ENCODE measurements at regions not wholly inside any gene's neighbourhood (a gene's known extent, or its start where the extent isn't known, plus 50 kb on each side); places are given as distances from the start of the nearest gene placed in this dataset.

DNA sequence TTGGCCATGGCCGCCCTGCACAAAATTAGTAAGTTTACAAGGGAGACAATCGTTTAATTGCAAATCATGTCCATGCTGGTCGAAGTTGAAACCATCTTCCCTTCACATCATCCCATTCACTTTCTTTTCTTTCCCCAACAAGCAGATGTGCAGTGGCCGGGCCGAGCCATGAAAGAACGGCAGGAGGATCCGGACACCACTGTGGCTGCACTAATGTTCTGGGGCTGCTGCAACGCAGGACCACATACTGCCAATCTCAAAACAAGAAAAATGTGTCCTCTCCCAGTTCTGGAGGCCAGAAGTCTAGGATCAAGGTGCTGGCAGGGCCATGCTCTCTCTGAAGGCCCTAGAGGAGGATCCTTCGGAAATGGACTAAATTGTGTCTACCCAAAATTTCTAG lies 227.4 kb upstream of the MYT1L start:
- no peak for DNase-seq (ENCODE audit: low spot score)

DNA sequence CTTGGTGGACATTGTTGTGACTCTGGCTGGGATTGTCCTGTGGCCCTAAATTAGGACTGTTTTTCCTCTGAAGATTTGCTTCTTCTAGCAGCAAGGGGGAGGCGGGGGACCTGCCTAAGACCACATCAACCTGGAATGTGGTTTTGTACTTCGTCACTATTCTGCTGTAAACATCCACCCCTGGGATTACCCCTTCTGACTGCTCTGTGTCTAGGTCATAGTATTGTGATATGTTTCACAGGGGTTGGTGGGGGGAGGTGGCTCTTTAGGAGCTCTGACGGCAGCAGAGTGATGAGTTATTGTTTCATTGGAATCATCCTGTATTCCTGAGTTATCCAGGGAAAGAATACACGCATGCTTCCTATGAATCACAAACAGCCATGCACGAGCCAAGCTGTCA lies 226.4 kb upstream of the MYT1L start:
- DNase-seq (ENCODE audit: low spot score): no peak

DNA sequence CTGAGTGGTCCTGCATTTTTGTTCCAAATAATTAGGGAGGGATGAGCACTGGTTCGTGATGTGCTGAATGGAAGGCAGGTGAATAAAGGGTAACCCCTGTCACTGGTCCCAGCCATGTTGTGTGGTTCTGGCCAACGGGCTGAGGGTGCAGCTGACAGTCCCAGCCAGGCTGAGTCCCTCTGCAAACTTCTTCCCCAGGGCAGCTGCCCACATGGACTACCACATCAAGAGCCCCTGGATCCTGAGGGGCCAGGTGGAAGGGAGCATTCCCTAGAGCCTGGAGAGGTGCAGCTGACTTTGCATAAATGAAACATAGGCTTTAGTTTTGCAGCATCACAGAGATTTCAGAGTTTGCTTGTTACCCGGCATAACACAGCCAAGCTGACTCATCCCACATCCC lies 219.8 kb upstream of the MYT1L start:
- DNase-seq (ENCODE audit: low spot score): no peak

DNA sequence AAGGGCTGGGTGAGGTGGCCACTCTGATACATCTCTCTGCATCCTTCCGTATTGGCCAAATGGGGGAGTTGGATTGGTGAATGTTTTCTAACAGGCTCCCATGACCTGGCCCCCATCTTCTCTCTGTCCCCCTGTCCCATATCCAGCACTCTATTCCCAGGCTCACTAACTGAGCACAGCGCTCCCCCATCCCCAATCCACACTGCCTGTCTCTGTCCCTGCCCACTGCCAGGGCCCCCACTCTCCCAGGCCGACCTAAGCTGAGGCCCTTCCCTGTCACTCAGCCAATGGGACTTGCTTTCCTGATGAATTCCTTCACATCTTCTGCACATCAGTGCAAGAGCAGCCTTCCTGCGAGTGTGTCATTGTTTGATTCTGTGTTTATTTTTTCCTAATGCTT lies 216.8 kb upstream of the MYT1L start:
- no peak for DNase-seq (ENCODE audit: low spot score)

DNA sequence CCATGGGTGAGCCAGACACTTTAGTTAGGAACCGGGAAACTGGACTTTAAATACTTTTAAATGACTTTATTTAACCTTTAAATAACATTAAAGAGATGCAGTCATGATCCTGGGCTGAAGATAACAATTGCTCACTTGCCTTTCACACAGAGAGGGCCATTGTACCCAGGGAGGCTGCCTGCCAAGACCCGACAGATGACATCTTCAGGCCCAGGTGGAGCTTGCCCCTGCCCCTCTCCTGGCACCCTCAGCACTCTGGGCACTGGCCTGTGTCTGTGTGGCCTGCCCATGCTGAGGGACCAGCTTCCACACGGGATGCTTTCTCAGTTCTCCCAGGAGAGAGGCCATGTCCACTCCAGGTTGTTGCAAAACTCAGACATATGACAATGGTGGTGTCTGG lies 216.4 kb upstream of the MYT1L start:
- DNase-seq (ENCODE audit: low spot score): no peak

DNA sequence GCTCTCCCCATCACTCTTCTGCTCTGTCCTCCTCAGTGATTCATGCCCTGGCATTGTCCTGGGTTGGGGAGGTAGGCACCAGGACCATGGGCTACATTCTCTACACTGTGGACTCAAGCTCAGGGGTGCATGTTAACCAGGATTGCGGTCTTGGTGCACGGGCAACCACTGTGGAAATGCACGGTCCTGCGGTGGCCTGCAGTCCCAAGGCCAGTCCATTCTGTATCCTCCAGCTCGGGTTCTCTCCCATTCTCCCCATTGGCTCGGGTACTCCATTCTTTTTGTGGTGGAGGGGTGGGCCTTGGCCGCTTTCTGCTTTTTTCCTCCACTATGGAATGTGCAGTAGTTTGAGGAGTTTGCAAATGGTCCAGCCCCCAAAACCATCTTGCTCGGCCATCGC lies 215.0 kb upstream of the MYT1L start:
- DNase-seq (ENCODE audit: low spot score): no peak

DNA sequence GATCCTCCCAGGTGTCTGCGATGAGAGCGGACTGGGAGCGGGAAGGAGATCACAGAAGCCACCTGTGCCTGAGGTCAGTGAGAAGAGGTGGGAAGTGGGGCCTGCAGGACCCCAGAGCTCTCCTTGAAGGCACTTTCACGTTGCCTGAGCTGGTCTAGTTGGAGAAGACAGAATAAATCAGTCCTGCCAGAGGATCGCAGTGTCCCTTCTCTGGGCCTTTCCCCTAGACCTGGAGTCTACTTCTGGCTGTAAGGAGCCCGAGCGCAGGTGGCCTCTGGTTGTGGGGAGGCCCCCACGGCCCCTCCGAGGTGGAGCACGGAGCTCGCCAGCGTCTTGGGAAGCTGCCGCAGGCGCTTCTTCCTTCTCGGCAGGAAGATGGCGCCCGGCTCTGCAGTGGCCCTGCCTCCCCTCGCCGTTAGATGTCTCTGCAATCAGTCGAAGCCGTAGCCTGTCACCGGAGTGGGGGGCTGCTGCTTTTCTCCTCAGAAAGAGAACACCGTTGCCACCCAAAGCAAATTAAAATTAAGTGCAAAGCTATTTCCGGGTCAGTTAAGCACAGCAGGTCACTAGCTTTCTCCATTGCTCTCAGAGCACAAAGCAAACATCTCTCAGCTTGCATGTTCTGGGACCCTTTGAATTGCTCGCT lies 212.0 kb upstream of the MYT1L start:
- no peak for DNase-seq (ENCODE audit: low spot score)

DNA sequence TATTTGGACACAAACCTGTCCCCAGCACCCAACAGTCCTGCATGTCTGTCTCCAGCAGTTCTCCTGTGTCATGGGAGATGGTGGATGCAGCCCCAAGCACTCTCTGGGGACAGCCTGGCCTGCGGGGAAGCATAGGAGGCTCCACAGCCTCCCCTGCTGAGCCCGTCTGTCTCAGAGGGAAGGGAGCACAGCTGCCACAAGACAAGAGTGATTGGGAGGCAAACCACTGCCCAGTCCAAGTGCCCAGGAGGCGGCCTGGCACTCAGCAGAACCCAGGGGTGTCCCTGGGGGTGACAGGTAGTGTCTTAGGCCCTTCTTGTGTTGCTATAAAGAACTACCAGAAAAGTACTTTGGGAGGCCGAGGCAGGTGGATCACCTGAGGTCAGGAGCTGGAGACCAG lies 211.2 kb upstream of the MYT1L start:
- no peak for DNase-seq (ENCODE audit: low spot score)

DNA sequence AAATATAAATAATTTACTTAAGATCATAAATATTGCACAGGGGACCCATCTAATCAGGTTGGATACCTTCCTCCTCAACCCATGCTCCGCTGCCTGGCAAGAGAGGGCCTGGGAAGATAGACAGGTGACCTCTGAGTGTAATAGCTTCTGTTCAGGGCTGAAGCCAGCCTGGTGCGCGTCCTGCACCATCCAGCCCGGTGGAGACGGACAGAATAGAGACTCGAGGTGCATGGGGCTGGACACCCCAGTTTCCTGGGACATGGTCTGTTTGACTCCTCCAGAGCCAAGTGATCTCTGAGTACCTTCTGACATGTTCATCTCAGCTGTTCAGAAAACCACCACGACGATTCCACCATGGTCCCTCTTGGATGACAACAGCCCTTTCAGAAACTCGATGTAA lies 209.3 kb upstream of the MYT1L start:
- DNase-seq (ENCODE audit: low spot score): no peak

DNA sequence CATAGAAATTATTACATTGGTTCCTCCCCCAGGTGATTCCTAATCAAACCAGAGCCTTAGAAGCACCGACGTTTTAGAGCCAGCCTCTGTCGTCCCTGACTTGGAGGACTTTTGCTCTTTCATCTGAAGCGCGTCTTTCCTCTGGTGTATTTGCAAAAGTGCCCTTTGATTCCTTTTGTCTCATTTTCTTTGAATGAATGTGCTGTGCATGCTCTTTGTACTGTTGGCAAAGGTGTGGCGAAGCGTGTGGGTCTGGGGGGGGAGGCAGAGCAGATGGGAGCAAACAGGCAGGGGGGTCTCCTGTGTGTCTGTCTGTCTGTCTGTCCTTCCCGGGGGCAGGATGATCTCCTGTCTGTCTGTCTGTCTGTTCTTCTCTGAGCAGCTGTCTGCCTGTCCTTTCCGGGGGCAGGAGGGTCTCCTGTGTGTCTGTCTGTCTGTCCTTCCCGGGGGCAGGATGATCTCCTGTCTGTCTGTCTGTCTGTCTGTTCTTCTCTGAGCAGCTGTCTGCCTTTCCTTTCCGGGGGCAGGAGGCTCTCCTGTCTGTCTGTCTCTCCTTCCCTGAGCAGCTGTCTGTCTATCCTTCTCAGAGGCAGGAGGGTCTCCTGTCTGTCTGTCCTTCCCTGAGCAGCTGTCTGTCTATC lies 205.5 kb upstream of the MYT1L start:
- no peak for DNase-seq (ENCODE audit: low spot score)

DNA sequence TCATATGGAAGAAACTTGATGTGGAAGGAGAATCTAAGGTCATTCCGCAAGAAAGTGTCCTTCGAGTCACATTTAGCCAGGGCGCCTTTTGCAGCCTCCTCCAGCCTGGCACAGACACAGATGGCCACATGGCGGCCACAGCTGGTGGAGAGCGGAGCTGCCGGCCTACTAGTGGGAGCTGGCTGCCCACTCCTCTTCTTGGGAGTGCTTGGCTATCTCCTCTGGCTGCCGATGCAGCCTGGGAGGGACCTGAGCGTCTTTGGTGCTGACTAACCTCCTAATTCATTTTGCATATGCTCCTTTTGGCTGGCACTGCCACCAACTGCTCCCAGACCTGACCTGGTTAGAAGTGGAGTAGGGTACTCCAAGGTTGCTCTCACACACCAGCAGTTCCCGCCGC lies 199.3 kb upstream of the MYT1L start:
- no peak for DNase-seq (ENCODE audit: low spot score)

DNA sequence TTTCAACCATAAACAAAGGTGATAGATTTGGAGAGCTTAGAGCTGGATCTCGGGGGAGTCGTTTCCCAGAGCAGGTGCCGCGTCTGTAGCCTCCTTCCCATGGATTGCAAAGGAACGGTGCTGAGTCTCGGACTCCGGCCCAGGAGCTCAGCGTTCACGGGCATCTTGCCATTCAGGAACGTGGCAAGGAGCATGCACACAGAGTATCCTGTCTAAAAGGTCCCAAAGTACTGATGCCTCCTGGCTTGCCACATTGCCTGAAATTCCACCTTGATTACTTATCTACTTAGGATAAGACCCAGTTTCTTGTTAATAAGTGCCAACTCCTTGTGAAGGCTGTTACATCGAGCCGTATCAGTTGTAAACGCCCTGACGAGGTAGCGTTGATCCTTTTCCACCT lies 197.8 kb upstream of the MYT1L start:
- DNase-seq (ENCODE audit: low spot score): no peak

DNA sequence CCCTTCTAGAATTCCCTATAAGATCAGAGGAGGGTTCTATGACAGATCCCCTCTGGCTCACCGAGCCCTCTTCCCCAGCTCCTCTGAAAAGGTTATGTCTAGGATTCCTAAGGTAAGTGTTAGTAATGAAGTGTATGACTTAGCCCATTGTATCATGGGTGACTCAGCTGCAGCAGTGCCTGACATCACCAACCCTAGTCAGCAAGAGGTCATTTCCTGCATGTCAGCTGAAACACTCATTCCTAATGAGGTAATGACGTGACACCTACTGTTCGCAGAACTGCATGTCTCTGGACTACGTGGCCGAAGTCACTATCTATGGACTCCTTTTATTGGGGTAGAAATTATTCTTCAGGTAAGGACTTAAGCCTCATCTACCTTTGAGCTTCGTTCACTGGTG lies 196.1 kb upstream of the MYT1L start:
- no peak for DNase-seq (ENCODE audit: low spot score)

DNA sequence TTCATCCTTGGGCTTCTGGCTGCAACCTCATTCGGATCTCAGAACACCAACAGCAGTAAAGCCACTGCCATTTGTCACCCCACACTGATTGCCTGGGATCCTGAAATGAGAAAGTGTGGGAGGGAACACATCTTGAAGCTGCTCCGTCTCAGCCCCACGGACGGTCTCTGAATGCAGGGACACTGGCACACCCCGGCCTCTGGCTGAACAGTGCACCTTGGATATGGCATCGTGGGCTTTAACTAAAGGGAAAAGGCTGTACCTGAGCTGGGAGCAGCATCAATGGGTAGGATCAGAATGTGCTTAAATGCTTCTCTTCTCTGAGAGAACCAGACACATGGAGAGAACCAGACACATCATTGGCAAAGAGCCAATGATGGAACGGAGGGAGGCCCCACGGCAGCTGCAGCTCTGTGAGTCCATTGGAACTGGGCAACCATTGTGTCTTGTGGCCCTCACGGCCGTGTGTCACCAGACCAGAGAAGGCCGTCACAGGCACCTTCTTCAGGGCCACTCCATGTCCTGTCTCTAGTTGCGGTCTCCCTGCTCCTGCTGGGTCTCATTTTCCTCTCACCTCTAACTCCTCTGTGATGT lies 193.4 kb upstream of the MYT1L start:
- peak; percentile 17 for DNase-seq (ENCODE audit: low spot score)

DNA sequence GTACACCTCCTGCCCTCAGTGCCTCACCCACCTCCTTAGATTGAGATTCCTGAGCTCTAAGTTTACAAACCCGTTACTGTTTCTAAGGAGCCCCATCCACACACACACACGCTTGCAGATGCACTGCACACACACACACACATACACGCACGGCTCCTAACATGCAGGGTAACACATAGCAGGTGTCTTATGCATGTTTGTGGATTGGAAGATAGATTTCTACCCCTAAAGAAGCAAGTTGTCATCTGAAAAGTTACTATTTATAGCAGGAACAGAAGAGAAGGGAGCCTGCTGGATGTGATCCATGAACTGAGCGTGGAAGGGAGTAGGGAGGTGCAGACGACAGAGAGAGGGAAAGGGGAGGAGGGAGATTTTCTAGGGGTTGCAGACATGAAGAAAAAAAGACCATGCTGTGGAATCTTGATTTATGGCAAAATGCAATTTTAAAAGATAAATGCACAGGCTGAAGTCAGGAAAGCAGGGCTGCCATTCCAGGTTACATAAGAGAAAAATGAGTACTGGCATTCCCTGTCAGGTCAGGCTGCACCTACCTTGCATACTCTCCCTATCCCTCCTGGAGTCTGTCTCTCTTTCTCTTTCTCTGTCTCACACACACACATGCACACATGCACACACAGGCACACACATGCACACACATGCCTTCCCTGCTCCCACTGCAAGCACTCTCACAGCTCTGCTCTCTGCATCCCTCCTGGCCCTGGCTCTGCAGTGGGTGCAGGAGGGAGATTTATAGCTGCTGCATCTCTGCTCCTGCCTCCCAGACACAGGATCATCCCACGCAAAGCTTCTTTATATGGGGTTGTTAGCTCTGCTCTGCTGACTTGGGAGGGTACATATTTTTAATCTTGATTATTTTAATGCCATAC lies 192.6 kb upstream of the MYT1L start:
- DNase-seq (ENCODE audit: low spot score): peak; percentile 49

DNA sequence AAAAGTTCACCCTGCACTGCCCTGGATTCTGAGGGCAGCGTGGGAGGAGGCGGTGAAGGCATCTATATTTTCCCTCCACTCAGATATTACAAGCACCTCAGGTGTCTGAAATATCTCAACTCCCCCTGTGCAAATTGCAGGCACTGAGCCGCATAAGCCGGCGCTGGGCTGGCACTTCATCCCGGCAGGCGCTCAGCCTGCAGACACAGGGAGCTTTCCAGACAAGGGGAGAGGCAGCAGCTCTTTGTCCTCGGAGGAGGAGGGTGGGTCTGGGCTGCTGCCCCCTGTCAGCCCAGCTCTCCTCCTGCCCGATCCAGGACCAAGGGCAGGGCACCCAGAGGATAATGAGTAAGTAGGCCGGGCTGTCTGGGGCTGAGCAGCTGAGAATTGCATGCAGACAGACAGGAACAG lies 189.3 kb upstream of the MYT1L start:
- DNase-seq (ENCODE audit: low spot score): peak; percentile 5

DNA sequence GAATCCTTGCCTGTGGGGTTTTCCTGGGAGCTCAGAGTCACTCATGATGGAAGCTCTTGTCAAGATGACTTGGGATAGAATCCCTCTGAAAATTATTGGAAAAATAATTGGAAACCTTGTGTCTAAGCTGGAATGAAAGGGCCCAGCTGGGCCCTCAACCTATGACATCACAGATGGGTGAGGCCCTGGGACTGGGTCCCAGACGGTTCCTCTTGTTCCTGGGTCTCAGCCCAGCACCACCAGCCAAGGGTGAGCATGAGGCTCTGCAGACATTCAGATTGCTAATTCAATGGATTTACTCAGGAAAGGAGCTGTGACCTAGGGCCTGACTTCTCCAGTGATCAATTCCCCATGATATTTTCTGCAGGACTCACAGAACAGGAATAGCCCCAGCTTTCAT lies 188.3 kb upstream of the MYT1L start:
- DNase-seq (ENCODE audit: low spot score): no peak

DNA sequence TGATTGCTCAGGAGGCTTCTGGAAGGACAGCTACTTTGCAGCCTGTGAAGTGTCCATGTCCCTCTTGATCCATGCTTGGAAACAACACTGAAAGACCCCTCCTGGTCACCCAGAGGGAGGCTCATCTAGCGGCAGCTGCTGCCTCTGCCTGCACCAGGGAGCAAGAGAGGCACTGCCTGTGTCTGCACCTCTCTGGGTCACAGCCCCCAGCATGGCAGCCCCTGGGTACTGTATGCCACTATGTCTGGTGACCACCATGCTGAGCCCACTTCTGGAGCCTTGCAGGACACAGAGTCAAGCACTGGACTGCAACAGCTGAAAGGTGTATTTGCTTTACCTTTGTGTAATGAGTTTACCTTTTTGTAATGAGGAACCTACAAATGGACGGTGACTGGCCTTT lies 186.3 kb upstream of the MYT1L start:
- DNase-seq (ENCODE audit: low spot score): no peak

DNA sequence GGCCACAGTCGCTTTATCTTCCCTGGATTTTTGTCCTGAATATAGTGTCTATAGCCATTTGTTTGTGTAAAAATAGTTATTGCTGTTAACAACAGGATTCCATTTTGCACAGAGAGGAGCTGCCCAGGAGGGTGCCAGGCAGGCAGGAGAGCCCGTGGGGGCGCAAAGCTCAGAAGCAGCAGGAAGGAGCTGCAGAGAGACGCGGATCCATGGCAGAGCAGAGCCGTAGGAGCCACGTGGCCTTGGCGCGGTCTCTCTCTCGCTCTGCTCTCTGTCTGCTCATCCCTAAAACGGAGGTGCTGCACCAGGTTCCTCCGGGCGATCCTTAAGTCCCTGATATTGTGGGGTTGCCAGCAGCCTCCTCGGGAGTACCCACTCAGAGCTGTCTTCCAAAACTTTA lies 185.3 kb upstream of the MYT1L start:
- no peak for DNase-seq (ENCODE audit: low spot score)

DNA sequence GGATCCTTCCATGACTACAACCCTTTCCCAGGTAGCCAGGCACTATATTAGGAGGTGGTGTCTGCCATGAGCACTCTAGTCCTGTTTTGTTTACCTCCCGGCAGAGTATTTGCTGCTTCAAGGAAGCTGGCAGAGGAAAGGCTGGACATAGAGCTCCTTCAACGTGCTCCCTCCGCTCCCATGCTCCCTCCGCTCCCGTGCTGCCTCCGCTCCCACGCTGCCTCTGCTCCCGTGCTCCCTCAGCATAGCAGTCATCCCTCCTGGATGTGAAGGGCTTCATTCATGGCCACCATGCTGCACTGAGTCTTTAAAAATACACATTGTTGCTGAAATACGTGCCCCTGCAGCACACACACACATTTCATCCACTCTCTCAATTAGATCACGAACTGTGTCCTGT lies 181.9 kb upstream of the MYT1L start:
- no peak for DNase-seq (ENCODE audit: low spot score)

DNA sequence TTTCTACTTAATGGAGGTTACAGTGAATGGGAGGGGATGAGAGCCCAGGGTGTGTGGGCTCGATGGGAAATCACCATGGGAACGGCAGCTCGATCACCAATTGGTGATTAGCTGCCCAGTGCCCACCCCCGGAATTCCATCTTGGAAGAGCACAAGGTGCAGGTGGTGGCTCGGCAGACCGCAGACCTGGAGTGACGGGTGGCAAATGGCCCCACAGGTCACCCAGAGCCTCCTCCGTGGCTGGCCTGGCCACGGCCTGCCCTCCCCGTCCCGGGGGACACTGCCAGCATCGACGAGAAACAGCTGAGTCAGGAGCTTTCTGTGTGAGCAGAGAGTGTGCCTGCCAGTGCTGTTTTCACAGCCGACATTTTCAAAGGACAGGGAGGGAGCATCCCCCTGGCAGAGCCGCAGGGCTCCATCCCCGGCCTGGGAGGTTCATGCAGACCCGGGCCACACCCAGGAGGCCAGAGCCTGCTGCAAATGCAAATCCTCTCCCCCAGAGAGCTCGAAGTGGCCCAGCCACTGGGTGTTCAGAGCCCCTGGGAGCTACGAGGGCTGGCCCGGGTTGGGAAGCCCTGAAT lies 176.4 kb upstream of the MYT1L start:
- DNase-seq (ENCODE audit: low spot score): no peak

DNA sequence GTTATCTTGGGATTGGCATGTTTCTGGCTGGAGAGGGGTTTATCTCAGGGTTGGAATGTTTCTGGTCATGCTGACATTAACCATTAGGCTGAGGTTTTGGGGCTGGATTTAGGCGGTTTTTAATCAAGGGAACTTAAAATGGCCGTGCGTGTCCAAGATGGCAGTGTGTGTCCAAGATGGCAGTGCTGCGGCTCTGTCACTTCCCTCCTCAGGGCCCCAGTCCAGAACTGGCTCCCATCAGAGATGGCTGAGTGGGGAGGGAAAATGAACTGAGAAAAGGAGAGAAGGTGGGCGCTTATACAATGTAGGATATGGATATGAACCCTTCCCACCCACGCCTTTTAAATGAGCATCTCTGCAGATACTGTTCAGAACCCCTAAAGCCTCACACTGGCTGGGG lies 175.5 kb upstream of the MYT1L start:
- DNase-seq (ENCODE audit: low spot score): no peak
